Adrenal gland (tissue), 9 donors: ENCODE measurements at regions not wholly inside any gene's neighbourhood (a gene's known extent, or its start where the extent isn't known, plus 50 kb on each side); places are given as distances from the start of the nearest gene placed in this dataset.
A peak's percentile ranks its signal among the peaks of the same experiment; 100 is the strongest.

Source experiments
- DNase-seq, 7 donors: peaks; one replicate each; pipeline ENCODE4 v3.0.0-alpha.2; 2019 to 2020
- H3K27ac ChIP-seq, 5 donors: fragments of 200-600 bp; sonication (generic) in 4 of 5; 1 replicate in 3 of 5; 2 replicates in 2 of 5; pipeline versions ENCODE4 v1.5.1 to v1.8.0; 2016 to 2020; ENCODE audit warnings: mild to moderate bottlenecking in 1 of 5
- H3K27me3 ChIP-seq: fragments of 200-600 bp; 2 replicates; pipeline ENCODE4 v1.8.0; 2021
- H3K36me3 ChIP-seq, 2 donors: fragments of 200-600 bp; replicated peaks in 1 of 2; 1 replicate in 1 of 2; 2 replicates in 1 of 2; pipeline versions ENCODE4 v1.5.1 to v1.8.0; 2018 to 2022
- H3K4me1 ChIP-seq, 2 donors: fragments of 200-600 bp; replicated peaks in 1 of 2; 1 replicate in 1 of 2; 2 replicates in 1 of 2; pipeline versions ENCODE4 v1.5.1 to v1.8.0; 2018 to 2021
- H3K4me3 ChIP-seq, 4 donors: fragments of 200-600 bp; sonication (generic) in 3 of 4; one replicate each; pipeline ENCODE4 v1.5.1; 2016 to 2018
- H3K9me3 ChIP-seq, 3 donors: fragments of 200-600 bp; sonication (generic) in 1 of 3; replicated peaks in 1 of 3; 1 replicate in 2 of 3; 2 replicates in 1 of 3; pipeline versions ENCODE4 v1.5.1 to v1.8.0; 2016 to 2021
- POLR2A ChIP-seq, 2 donors: fragments of 450-650 bp; IDR thresholded peaks; one replicate each; pipeline ENCODE4 v1.6.1; 2017; ENCODE audit warnings: antibody characterized with exemption in 2 of 2, mild to moderate bottlenecking in 2 of 2, moderate library complexity in 1 of 2
- WGBS, 4 donors: extraction: QIAGEN DNeasy Blood & Tissue Kit in 2 of 4; methylation state at CpG; one replicate each; pipeline versions ENCODE4 v1.1.5 to v1.1.7; 2013 to 2017; 5-methylcytosine and 5-hydroxymethylcytosine counted together
- intact Hi-C, 2 donors: fragments of 100-400 bp; cut with DNase I; formaldehyde crosslinking; loops; one replicate each; pipeline versions ENCODE4 v1.14.1 to v1.15.0; 2022 to 2023
- TF ChIP-seq, protein P1 (sequence below), 6 experiments: fragments of 450-650 bp in 4 of 6; fragments of 200-600 bp in 2 of 6; sonication (generic) in 1 of 6; IDR thresholded peaks; 1 replicate in 5 of 6; 2 replicates in 1 of 6; pipeline versions ENCODE4 v1.5.1 to v1.8.0; 2016 to 2021; ENCODE audit warnings: antibody characterized with exemption in 6 of 6, mild to moderate bottlenecking in 2 of 6, moderate library complexity in 1 of 6
- donor health status: healthy with polysubstance abuse.
- donor health status: Bipolar disorder and iron deficiency.
- donor health status: DM: yes; HTN: yes; CAD: no.
- donor health status: DM: no; HTN: no; CAD: no.
- donor health status: DM: no; HTN: no; CAD: no.

DNA sequence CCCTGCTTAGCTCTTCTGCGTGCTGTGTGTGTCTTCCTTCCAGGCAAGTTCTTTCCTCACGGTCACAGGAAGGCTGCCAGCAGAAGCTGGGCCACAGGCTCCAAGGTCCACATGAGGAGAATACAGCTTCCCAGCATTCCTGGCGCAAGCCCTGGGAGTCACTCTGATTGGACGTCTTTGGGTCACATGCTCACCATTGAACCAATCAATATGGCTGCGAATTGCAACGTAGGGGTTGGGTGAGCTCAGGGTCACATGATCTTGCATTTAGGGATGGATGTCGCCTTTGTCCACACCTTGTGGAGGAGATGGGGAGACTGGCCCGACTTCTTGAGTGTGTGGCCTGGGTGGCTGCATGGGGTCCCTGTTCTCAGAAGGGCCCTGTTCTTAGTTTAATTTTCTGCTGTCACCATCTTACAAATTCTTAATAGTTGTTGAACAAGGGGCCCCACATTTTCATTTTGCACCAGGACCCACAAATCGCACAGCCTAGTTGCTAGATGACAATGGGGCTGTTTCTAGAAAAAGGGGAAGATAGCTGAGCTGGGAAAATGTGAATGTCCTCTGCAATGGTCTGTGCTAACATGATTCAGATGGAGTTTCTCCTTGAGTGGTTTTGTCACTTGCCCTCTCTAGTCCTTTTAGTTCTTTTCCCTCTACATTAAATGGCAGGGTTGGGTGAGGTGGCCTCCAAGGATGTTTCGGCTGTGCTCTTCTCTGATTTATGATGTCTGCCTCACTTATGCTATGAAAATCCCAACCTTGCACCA lies 149.6 kb downstream of the CDH26 start:
- DNase-seq, result no peak
- Histone ChIP-seq H3K27me3 (no peaks in the 10 kb centered on the region), H3K9me3 (no peaks in the 10 kb centered on the region), H3K36me3 (no peaks in the 10 kb centered on the region), H3K27ac (no peak overlapping the region), H3K4me1 (no peaks in the 10 kb centered on the region), H3K4me3 (no peak overlapping the region)
- 62 to 91% (median 83%) methylated on average over 8 to 10 of the region's 10 CpGs for WGBS, 4 donors
- TF ChIP-seq, protein P1, sequence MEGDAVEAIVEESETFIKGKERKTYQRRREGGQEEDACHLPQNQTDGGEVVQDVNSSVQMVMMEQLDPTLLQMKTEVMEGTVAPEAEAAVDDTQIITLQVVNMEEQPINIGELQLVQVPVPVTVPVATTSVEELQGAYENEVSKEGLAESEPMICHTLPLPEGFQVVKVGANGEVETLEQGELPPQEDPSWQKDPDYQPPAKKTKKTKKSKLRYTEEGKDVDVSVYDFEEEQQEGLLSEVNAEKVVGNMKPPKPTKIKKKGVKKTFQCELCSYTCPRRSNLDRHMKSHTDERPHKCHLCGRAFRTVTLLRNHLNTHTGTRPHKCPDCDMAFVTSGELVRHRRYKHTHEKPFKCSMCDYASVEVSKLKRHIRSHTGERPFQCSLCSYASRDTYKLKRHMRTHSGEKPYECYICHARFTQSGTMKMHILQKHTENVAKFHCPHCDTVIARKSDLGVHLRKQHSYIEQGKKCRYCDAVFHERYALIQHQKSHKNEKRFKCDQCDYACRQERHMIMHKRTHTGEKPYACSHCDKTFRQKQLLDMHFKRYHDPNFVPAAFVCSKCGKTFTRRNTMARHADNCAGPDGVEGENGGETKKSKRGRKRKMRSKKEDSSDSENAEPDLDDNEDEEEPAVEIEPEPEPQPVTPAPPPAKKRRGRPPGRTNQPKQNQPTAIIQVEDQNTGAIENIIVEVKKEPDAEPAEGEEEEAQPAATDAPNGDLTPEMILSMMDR (IDR thresholded peaks at IDR 0.05), result no peak
- TF ChIP-seq POLR2A (IDR thresholded peaks at IDR 0.05), result no peak
- intact Hi-C loops, result no loop called here

DNA sequence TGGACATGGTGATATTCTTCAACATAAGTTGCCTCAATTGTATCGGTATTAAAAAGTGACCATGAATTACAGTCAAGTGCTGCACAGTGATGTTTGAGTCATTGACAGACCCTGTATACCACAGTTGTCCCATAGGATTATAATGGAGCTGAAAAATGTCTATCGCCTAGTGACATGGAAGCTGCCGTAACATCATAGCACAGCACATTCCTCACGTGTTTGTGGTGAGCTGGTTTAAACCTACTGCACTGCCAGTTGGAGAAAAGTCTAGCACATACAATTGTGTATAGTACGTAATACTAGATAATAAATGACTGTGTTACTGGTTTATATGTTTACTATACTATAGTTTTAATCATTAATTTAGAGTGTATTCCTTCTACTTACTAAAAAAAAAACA lies 150.2 kb downstream of the CDH26 start:
- H3K36me3 ChIP-seq, result no peaks in the 10 kb centered on the region
- no peaks in the 10 kb centered on the region for H3K9me3 ChIP-seq
- no peak for DNase-seq
- TF ChIP-seq, protein P1 (IDR thresholded peaks at IDR 0.05), result no peak
- TF ChIP-seq POLR2A (IDR thresholded peaks at IDR 0.05), result no peak
- intact Hi-C loops, result no loop called here
- no peaks in the 10 kb centered on the region for H3K27me3 ChIP-seq
- no peaks in the 10 kb centered on the region for H3K4me1 ChIP-seq
- no peak overlapping the region for H3K4me3 ChIP-seq
- 82 to 91% (median 86%) methylated on average over 5 of the region's 5 CpGs for WGBS, 4 donors
- no peak overlapping the region for H3K27ac ChIP-seq

DNA sequence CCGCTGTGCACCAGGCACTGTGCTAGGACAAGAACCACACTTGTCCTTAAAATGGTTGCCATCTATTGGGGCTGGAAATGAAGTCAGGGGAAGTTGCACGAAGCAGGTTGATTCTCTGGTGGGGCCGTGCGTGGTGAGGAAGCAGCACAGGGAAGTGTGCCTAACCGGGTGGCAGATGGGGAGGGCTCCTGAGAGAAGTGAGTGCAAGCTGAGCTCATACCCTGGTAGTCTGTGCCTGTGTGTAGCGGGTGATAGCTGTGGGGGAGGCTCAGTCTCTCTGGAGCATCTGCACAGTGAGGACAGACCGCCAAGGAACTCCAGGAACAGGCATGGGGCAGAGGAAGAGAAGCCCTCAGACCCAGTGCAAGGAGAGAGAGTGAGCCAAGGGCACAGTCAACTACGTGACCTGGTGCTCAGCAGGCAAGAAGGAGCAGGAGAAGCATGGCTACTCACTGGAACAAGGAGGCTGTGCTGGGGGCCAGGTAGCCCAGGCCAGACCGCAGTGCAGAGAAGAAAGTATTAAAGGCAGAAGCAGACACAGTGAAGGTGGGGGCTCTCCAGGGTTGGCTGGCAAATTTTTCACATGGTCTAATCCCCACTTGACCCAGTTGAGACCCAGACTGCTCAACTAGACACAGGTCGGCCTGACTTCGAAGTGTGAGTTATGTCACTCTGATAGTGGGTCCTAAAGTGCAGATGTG lies 155.0 kb downstream of the CDH26 start:
- Histone ChIP-seq H3K27ac (no peak overlapping the region), H3K4me1 (peaks cover 0 to 4% of the 10 kb centered on the region in 2 donors), H3K4me3 (no peak overlapping the region), H3K36me3 (no peaks in the 10 kb centered on the region), H3K9me3 (no peaks in the 10 kb centered on the region), H3K27me3 (no peaks in the 10 kb centered on the region)
- 74 to 79% (median 76%) methylated on average over 11 of the region's 11 CpGs for WGBS, 4 donors
- TF ChIP-seq, protein P1 (IDR thresholded peaks at IDR 0.05), result no peak
- no peak for TF ChIP-seq POLR2A (IDR thresholded peaks at IDR 0.05)
- DNase-seq, result peak in 1 of 7 donors; percentile 23
- intact Hi-C loops, result no loop called here

DNA sequence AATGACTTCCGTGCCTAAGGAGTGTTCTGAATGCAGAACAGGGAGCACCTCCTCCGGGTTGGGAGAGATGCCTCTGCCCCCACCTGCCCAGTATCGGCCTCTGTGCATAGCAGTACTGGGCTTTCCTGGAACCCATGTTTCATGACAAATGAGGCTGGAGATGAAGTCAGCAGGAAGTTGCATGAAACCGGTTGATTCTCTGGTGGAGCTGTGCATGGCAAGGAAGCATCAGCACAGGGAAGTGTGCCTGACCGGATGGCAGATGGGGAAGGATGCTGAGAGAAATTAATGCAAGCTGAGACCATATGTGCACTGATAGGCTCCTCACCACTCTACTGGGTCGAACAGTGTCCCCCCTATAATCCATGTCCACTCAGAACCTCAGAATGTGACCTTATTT lies 155.5 kb downstream of the CDH26 start:
- no peak overlapping the region for H3K4me3 ChIP-seq
- WGBS, 4 donors, result 68 to 73% (median 71%) methylated on average over 4 to 6 of the region's 6 CpGs
- DNase-seq, result no peak
- H3K9me3 ChIP-seq, result no peaks in the 10 kb centered on the region
- TF ChIP-seq POLR2A (IDR thresholded peaks at IDR 0.05), result no peak
- TF ChIP-seq, protein P1 (IDR thresholded peaks at IDR 0.05), result no peak
- H3K27ac ChIP-seq, result no peak overlapping the region
- peaks cover 0 to 4% of the 10 kb centered on the region in 2 donors for H3K4me1 ChIP-seq
- no peaks in the 10 kb centered on the region for H3K27me3 ChIP-seq
- intact Hi-C loops, result no loop called here
- H3K36me3 ChIP-seq, result no peaks in the 10 kb centered on the region
